Caki2 (cell line): ENCODE measurements at regions not wholly inside any gene's neighbourhood (a gene's known extent, or its start where the extent isn't known, plus 50 kb on each side); places are given as distances from the start of the nearest gene placed in this dataset.
"Not testable (repeated sequence)": the region's sequence is repeated elsewhere in the genome, so short reads cannot be mapped to it uniquely, and the experiment has no call there.

ENCODE experiments used
- DNase-seq: peaks from one replicate; pipeline ENCODE4 v3.0.0-alpha.2; 2015; ENCODE audit warnings: low read depth
- in situ Hi-C: cut with HindIII; loops from 2 replicates; pipeline ENCODE4 v1.10.0; 2016; ENCODE audit warnings: low sequenced_read_pairs, low pct_unique_long_range_greater_than_20kb, mixed read lengths

- no peak for DNase-seq
- in situ Hi-C loops: no loop called here
These were observed 999.0 kb downstream of the BRD1 start for GRCh38 chr22:48828688-48829087.

- DNase-seq: no peak
- in situ Hi-C loops: no loop called here
These were observed 999.6 kb downstream of the BRD1 start for GRCh38 chr22:48827904-48828555.

GRCh38 chr22:48827268-48827846 lies 1000.3 kb downstream of the BRD1 start:
- in situ Hi-C loops: no loop called here
- DNase-seq: no peak

GRCh38 chr22:48826546-48826945 lies 1001.1 kb downstream of the BRD1 start:
- in situ Hi-C loops: no loop called here
- no peak for DNase-seq

GRCh38 chr22:48825802-48826520 lies 1001.7 kb downstream of the BRD1 start:
- in situ Hi-C loops: no loop called here
- no peak for DNase-seq

- DNase-seq: no peak
- in situ Hi-C loops: no loop called here
These were observed 1002.7 kb downstream of the BRD1 start for GRCh38 chr22:48824712-48825651.

- in situ Hi-C loops: no loop called here
These were observed 1003.7 kb downstream of the BRD1 start for GRCh38 chr22:48823941-48824340.

GRCh38 chr22:48822278-48823233 lies 1005.1 kb downstream of the BRD1 start:
- in situ Hi-C loops: no loop called here
- DNase-seq: no peak

More at GRCh38 chr22:48823941-48824340, 1003.7 kb downstream of the BRD1 start:
- DNase-seq: no peak

- DNase-seq: no peak
- in situ Hi-C loops: no loop called here
These were observed 1005.9 kb downstream of the BRD1 start for GRCh38 chr22:48821727-48822126.

- in situ Hi-C loops: no loop called here
- DNase-seq: no peak
These were observed 1006.4 kb downstream of the BRD1 start for GRCh38 chr22:48821346-48821690.

- in situ Hi-C loops: no loop called here
- no peak for DNase-seq
These were observed 1007.0 kb downstream of the BRD1 start for GRCh38 chr22:48820481-48821345.

GRCh38 chr22:48819961-48820360 lies 1007.7 kb downstream of the BRD1 start:
- in situ Hi-C loops: no loop called here
- DNase-seq: no peak

GRCh38 chr22:48819232-48819631 lies 1008.4 kb downstream of the BRD1 start:
- in situ Hi-C loops: no loop called here
- no peak for DNase-seq

- in situ Hi-C loops, DNase-seq: not testable (repeated sequence)
These were observed 1010.2 kb downstream of the BRD1 start for GRCh38 chr22:48817491-48817890.

GRCh38 chr22:48811885-48812284 lies 1015.8 kb downstream of the BRD1 start:
- in situ Hi-C loops: no loop called here
- DNase-seq: no peak

- in situ Hi-C loops: no loop called here
- no peak for DNase-seq
These were observed 1019.4 kb downstream of the BRD1 start for GRCh38 chr22:48808038-48808960.
